MM.1S (cell line): ENCODE measurements at regions not wholly inside any gene's neighbourhood (a gene's known extent, or its start where the extent isn't known, plus 50 kb on each side); places are given as distances from the start of the nearest gene placed in this dataset.

Experiments
- DNase-seq: peaks from one replicate; pipeline ENCODE4 v3.0.0-alpha.2; 2015
- H2AFZ ChIP-seq: fragments of 300-600 bp; sonication (generic); 2 replicates; pipeline ENCODE4 v1.6.0; 2016; ENCODE audit warnings: antibody characterized with exemption, low read length
- H3F3A ChIP-seq: fragments of 300-600 bp; sonication (generic); 2 replicates; pipeline ENCODE4 v1.6.1; 2016; ENCODE audit warnings: mild to moderate bottlenecking, antibody characterized with exemption, low read length, moderate library complexity, mixed read lengths; ENCODE audit not compliant: insufficient read depth
- H3K27ac ChIP-seq: fragments of 300-600 bp; sonication (generic); 2 replicates; pipeline ENCODE4 v1.5.1; 2016; ENCODE audit warnings: mild to moderate bottlenecking, low read length
- H3K27me3 ChIP-seq: fragments of 300-600 bp; sonication (generic); replicated peaks from 2 replicates; pipeline ENCODE4 v1.6.0; 2016; ENCODE audit warnings: low read length; ENCODE audit not compliant: insufficient read depth
- H3K36me3 ChIP-seq: fragments of 300-600 bp; sonication (generic); replicated peaks from 2 replicates; pipeline ENCODE4 v1.6.1; 2016; ENCODE audit warnings: mild to moderate bottlenecking, low read length, mixed read lengths; ENCODE audit not compliant: insufficient read depth
- H3K4me1 ChIP-seq: fragments of 300-600 bp; sonication (generic); 2 replicates; pipeline ENCODE4 v1.6.1; 2016; ENCODE audit warnings: low read length, mixed read lengths
- H3K4me2 ChIP-seq: fragments of 300-600 bp; sonication (generic); 2 replicates; pipeline ENCODE4 v1.6.0; 2016; ENCODE audit warnings: low read depth, low read length
- H3K4me3 ChIP-seq: fragments of 300-600 bp; sonication (generic); 2 replicates; pipeline ENCODE4 v1.5.1; 2016; ENCODE audit warnings: low read length, mixed read lengths
- H3K79me2 ChIP-seq: fragments of 300-600 bp; sonication (generic); 2 replicates; pipeline ENCODE4 v1.6.1; 2016; ENCODE audit warnings: mixed run types, low read length, mixed read lengths
- H3K9ac ChIP-seq: fragments of 300-600 bp; sonication (generic); 2 replicates; pipeline ENCODE4 v1.6.1; 2016; ENCODE audit warnings: low read length, mixed read lengths
- H3K9me2 ChIP-seq: fragments of 300-600 bp; sonication (generic); replicated peaks from 2 replicates; pipeline ENCODE4 v1.6.1; 2016; ENCODE audit warnings: mild to moderate bottlenecking, low read length, mixed read lengths; ENCODE audit not compliant: insufficient read depth
- H3K9me3 ChIP-seq: fragments of 300-600 bp; sonication (generic); replicated peaks from 2 replicates; pipeline ENCODE4 v1.6.1; 2016; ENCODE audit warnings: mild to moderate bottlenecking, low read length, mixed read lengths; ENCODE audit not compliant: insufficient read depth
- H4K20me1 ChIP-seq: fragments of 300-600 bp; sonication (generic); 2 replicates; pipeline ENCODE4 v1.6.1; 2016; ENCODE audit warnings: mild to moderate bottlenecking, low read length, moderate library complexity, mixed read lengths; ENCODE audit not compliant: insufficient read depth
- CTCF ChIP-seq: fragments of 300-600 bp; sonication (generic); IDR thresholded peaks from 2 replicates; pipeline ENCODE4 v1.5.1; 2016; ENCODE audit warnings: antibody characterized with exemption, low read length, mixed read lengths
- EZH2 ChIP-seq: fragments of 300-600 bp; sonication (generic); optimal IDR thresholded peaks from 2 replicates; pipeline ENCODE3; 2017; ENCODE audit warnings: low read depth, mild to moderate bottlenecking, antibody characterized with exemption, low read length, mixed read lengths
- EZH2phosphoT487 ChIP-seq: fragments of 300-600 bp; sonication (generic); IDR thresholded peaks from 2 replicates; pipeline ENCODE4 v1.6.1; 2018; ENCODE audit warnings: antibody characterized with exemption, low read length

- Histone ChIP-seq H3K4me1 (no peaks in the 10 kb centered on the region), H4K20me1 (no peaks in the 10 kb centered on the region), H3K9me3 (no peaks in the 10 kb centered on the region), H3K36me3 (no peaks in the 10 kb centered on the region), H3K27ac (no peak overlapping the region), H3K9me2 (no peaks in the 10 kb centered on the region), H3K27me3 (no peaks in the 10 kb centered on the region), H3K4me2 (no peak overlapping the region), H2AFZ (no peak overlapping the region), H3K79me2 (no peaks in the 10 kb centered on the region), H3F3A (no peaks in the 10 kb centered on the region), H3K4me3 (no peak overlapping the region), H3K9ac (no peak overlapping the region)
- no peak for TF ChIP-seq EZH2phosphoT487
- no peak for TF ChIP-seq EZH2
- no peak for TF ChIP-seq CTCF
- DNase-seq: no peak
Measured at GRCh38 chr11:80686889-80687288, 1246.1 kb upstream of the TENM4 start.

- H3K27ac ChIP-seq: no peak overlapping the region
- H3K4me1 ChIP-seq: no peaks in the 10 kb centered on the region
- no peak overlapping the region for H3K4me2 ChIP-seq
- H2AFZ ChIP-seq: no peak overlapping the region
- no peaks in the 10 kb centered on the region for H3K9me2 ChIP-seq
- no peaks in the 10 kb centered on the region for H3K27me3 ChIP-seq
- H3K4me3 ChIP-seq: no peak overlapping the region
- no peaks in the 10 kb centered on the region for H3K9me3 ChIP-seq
- H3F3A ChIP-seq: no peaks in the 10 kb centered on the region
- H4K20me1 ChIP-seq: no peaks in the 10 kb centered on the region
- no peaks in the 10 kb centered on the region for H3K79me2 ChIP-seq
- H3K9ac ChIP-seq: no peak overlapping the region
- no peaks in the 10 kb centered on the region for H3K36me3 ChIP-seq
- no peak for DNase-seq
- TF ChIP-seq CTCF: no peak
- TF ChIP-seq EZH2: no peak
- no peak for TF ChIP-seq EZH2phosphoT487
Measured at GRCh38 chr11:80673566-80673965, 1232.7 kb upstream of the TENM4 start.

- Histone ChIP-seq H3F3A (no peaks in the 10 kb centered on the region), H3K4me1 (no peaks in the 10 kb centered on the region), H3K9me3 (no peaks in the 10 kb centered on the region), H3K79me2 (no peaks in the 10 kb centered on the region), H3K4me3 (no peak overlapping the region), H3K9ac (no peak overlapping the region), H3K27me3 (no peaks in the 10 kb centered on the region), H3K9me2 (no peaks in the 10 kb centered on the region), H3K27ac (no peak overlapping the region), H3K36me3 (no peaks in the 10 kb centered on the region), H2AFZ (no peak overlapping the region), H3K4me2 (no peak overlapping the region), H4K20me1 (no peaks in the 10 kb centered on the region)
- TF ChIP-seq CTCF: no peak
- TF ChIP-seq EZH2phosphoT487: no peak
- no peak for TF ChIP-seq EZH2
- DNase-seq: no peak
Measured at GRCh38 chr11:80669620-80670019, 1228.8 kb upstream of the TENM4 start.
